Tibial nerve (tissue), 4 donors: ENCODE measurements at regions not wholly inside any gene's neighbourhood (a gene's known extent, or its start where the extent isn't known, plus 50 kb on each side); places are given as distances from the start of the nearest gene placed in this dataset.

ENCODE experiments used
- DNase-seq, 2 donors: peaks; one replicate each; pipeline ENCODE4 v3.0.0-alpha.2; 2019; ENCODE audit warnings: low spot score in 2 of 2
- H3K27ac ChIP-seq, 4 donors: fragments of 200-600 bp; sonication (generic) in 3 of 4; one replicate each; pipeline ENCODE4 v1.5.1; 2017 to 2019; ENCODE audit warnings: mild to moderate bottlenecking in 1 of 4
- H3K27me3 ChIP-seq, 2 donors: fragments of 200-600 bp; sonication (generic) in 1 of 2; one replicate each; pipeline versions ENCODE4 v1.5.1 to v1.6.0; 2017 to 2019
- H3K36me3 ChIP-seq, 3 donors: fragments of 200-600 bp; sonication (generic); one replicate each; pipeline ENCODE4 v1.5.1; 2018 to 2019
- H3K4me1 ChIP-seq, 4 donors: fragments of 200-600 bp; sonication (generic) in 3 of 4; one replicate each; pipeline ENCODE4 v1.5.1; 2017 to 2019
- H3K4me3 ChIP-seq, 4 donors: fragments of 200-600 bp; sonication (generic) in 3 of 4; one replicate each; pipeline ENCODE4 v1.5.1; 2017 to 2019; ENCODE audit warnings: mild to moderate bottlenecking in 1 of 4, moderate library complexity in 1 of 4
- H3K9me3 ChIP-seq, 4 donors: fragments of 200-600 bp; sonication (generic) in 3 of 4; one replicate each; pipeline ENCODE4 v1.5.1; 2017 to 2019
- CTCF ChIP-seq, 5 experiments: fragments of 200-600 bp in 3 of 5; fragments of 450-650 bp in 2 of 5; sonication (generic) in 3 of 5; IDR thresholded peaks; one replicate each; pipeline ENCODE4 v1.5.1; 2016 to 2019; ENCODE audit warnings: antibody characterized with exemption in 5 of 5, mild to moderate bottlenecking in 3 of 5, moderate library complexity in 2 of 5
- EP300 ChIP-seq, 2 donors: sonication (generic); formaldehyde crosslinking; IDR thresholded peaks; one replicate each; pipeline ENCODE4 v1.6.1; 2017; ENCODE audit warnings: antibody characterized with exemption in 2 of 2, mild to moderate bottlenecking in 1 of 2
- POLR2A ChIP-seq, 2 donors: fragments of 450-650 bp; IDR thresholded peaks; one replicate each; pipeline ENCODE4 v1.6.1; 2017; ENCODE audit warnings: antibody characterized with exemption in 2 of 2, mild to moderate bottlenecking in 2 of 2, moderate library complexity in 2 of 2
- WGBS, 2 donors: methylation state at CpG; one replicate each; pipeline ENCODE4 v1.1.5; 2018; 5-methylcytosine and 5-hydroxymethylcytosine counted together

DNA sequence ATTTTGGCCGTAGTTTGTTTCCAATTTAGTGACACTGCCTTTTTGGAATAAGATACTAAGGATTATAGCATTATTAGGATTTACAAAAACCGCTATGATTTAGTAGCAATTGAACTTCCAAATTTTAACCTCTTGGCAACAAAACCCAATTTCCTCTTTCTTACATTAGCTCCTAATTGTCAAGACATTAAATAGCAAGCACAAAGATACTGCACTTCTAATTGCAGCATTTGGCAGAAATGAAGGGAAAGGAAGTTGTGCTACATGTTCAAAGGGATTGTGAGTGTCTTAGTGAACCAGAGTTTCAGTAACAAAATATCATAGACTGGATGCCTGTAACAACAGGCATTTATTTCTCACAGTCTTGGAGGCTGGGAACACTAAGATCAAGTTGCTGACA is 99.9 kb downstream of the NUF2 start:
- Histone ChIP-seq H3K27me3 (no peaks in the 10 kb centered on the region), H3K4me1 (no peaks in the 10 kb centered on the region), H3K4me3 (no peak overlapping the region), H3K36me3 (no peaks in the 10 kb centered on the region), H3K9me3 (no peaks in the 10 kb centered on the region), H3K27ac (no peak overlapping the region)
- WGBS, 2 donors, result 43 to 44% methylated on average over 2 of the region's 2 CpGs
- TF ChIP-seq POLR2A (IDR thresholded peaks at IDR 0.05) (no peak), EP300 (IDR thresholded peaks at IDR 0.05) (no peak), CTCF (IDR thresholded peaks at IDR 0.05) (no peak)
- no peak for DNase-seq

DNA sequence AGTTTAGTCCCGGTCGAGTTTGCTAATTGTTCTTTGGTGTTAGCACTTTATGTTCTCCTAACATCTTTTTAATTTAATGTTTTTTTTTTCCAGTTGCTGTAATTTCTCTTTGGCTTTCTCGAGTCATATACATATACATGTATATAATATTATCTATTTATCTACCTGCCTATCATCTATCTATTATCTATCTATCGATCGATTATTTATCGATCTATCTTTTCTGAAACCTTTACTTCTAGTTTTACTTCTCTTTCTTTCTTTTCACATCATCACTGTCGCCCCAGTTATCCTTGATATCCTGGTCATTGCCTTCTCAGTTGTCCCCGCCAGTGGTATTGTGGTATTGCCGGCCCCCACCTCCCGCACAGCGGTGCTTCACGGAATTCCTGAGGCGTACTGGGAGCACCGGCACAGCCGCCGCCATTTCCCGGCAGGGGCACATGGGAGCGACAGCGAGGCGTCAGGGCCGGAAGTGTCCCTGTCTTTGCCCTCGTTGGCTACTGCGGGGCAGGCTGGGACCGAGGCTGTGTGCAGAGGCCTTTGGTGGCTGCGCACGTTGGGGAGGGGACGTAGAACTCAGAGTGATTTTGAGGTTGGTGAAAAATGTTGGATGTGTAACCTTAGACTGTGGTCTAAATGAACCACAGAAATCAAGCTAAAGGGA is 101.1 kb downstream of the NUF2 start:
- WGBS, 2 donors, result 93 to 94% methylated on average over 27 of the region's 27 CpGs
- no peak overlapping the region for H3K27ac ChIP-seq
- H3K9me3 ChIP-seq, result no peaks in the 10 kb centered on the region
- no peak for TF ChIP-seq POLR2A (IDR thresholded peaks at IDR 0.05)
- TF ChIP-seq EP300 (IDR thresholded peaks at IDR 0.05), result no peak
- no peak for TF ChIP-seq CTCF (IDR thresholded peaks at IDR 0.05)
- no peak overlapping the region for H3K4me3 ChIP-seq
- no peaks in the 10 kb centered on the region for H3K27me3 ChIP-seq
- no peak for DNase-seq
- no peaks in the 10 kb centered on the region for H3K36me3 ChIP-seq
- no peaks in the 10 kb centered on the region for H3K4me1 ChIP-seq

DNA sequence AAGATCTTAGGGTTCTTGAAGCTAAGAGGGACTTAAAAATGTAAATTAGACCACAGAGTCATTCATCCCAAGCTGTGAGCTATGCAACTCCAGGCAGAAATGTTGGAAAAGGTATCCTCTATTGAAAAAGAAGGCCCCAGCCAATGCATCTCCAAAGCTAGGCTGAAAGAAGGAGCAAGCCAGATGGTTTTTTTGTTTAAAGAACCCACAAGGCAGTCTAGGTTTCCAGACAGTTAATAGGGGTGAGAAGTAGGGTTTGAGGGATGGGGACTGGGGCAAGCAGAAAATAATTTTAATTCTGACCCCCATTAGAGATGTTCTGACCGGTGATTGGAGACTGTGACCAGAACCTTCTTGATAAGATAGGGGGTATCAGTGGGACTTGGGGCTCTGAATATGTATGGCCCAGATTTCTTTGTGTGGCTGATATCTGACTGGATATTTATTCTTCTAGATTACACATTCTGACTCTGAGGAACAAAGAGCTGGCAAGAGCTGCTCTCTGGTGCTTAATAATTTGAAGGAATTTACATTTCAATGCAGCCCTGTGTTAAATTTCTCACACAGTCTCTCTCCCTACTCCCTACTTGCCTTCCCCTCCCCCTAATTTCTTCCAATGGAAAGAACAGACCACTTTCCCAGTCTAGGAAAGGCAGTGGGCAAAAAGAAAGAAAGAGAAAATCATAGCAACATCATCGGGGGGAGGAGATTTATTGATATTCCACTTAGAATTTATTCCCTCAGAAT is 104.9 kb downstream of the NUF2 start:
- WGBS, 2 donors, result 52 to 70% methylated on average over 2 of the region's 2 CpGs
- Histone ChIP-seq H3K9me3 (peaks cover 0 to 6% (median 0%) of the 10 kb centered on the region in 4 donors), H3K4me1 (no peaks in the 10 kb centered on the region), H3K27me3 (no peaks in the 10 kb centered on the region), H3K27ac (no peak overlapping the region), H3K36me3 (no peaks in the 10 kb centered on the region), H3K4me3 (no peak overlapping the region)
- no peak for DNase-seq
- no peak for TF ChIP-seq EP300 (IDR thresholded peaks at IDR 0.05)
- no peak for TF ChIP-seq CTCF (IDR thresholded peaks at IDR 0.05)
- TF ChIP-seq POLR2A (IDR thresholded peaks at IDR 0.05), result no peak

GRCh38 chr1:163427279-163427678 is 105.5 kb downstream of the NUF2 start:
- no peaks in the 10 kb centered on the region for H3K27me3 ChIP-seq
- H3K9me3 ChIP-seq, result peaks cover 0 to 6% (median under 1%) of the 10 kb centered on the region in 4 donors
- H3K36me3 ChIP-seq, result no peaks in the 10 kb centered on the region
- no peak for TF ChIP-seq CTCF (IDR thresholded peaks at IDR 0.05)
- no peak for TF ChIP-seq POLR2A (IDR thresholded peaks at IDR 0.05)
- TF ChIP-seq EP300 (IDR thresholded peaks at IDR 0.05), result no peak
- no peak overlapping the region for H3K27ac ChIP-seq
- WGBS, 2 donors, result 43 to 47% methylated on average over 3 of the region's 3 CpGs
- DNase-seq, result no peak
- H3K4me3 ChIP-seq, result no peak overlapping the region
- H3K4me1 ChIP-seq, result no peaks in the 10 kb centered on the region

DNA sequence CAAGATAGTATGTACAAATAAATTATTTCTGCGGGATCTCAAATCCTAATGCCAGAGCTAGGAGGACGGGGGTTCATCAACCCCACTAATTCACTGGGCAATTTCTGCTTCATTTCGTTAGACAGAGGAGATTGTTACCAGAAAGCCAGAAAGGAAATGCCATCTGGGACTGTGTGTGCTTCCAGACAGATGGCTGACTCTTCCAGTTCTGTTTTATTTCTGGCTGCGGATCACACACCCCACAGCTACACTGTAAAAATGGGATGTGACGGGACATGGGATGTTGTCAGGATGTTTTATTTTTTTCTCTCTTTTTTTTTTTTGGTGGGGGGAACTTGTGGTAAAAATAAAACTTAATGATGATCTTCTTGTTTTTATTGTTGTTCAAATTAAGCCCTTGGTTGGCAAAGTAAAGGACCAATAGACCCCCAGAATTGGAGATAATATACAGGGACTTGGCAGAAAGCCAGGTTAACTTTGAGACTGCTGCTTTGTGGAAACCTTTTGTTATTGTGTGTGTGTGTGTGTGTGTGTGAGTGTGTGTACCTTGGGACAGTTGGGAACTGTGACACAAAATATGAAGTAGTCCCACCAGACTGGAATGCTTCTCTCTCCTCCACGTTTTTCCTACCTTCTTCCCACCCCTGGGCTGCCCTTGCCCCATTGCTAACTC is 114.5 kb downstream of the NUF2 start:
- peaks cover 0 to 4% (median under 1%) of the 10 kb centered on the region in 4 donors for H3K9me3 ChIP-seq
- WGBS, 2 donors, result 58 to 64% methylated on average over 6 of the region's 6 CpGs
- no peaks in the 10 kb centered on the region for H3K27me3 ChIP-seq
- DNase-seq, result no peak
- no peak overlapping the region for H3K4me3 ChIP-seq
- no peak for TF ChIP-seq EP300 (IDR thresholded peaks at IDR 0.05)
- no peak for TF ChIP-seq POLR2A (IDR thresholded peaks at IDR 0.05)
- no peak for TF ChIP-seq CTCF (IDR thresholded peaks at IDR 0.05)
- no peaks in the 10 kb centered on the region for H3K36me3 ChIP-seq
- H3K4me1 ChIP-seq, result no peaks in the 10 kb centered on the region
- H3K27ac ChIP-seq, result no peak overlapping the region
